ENCODE measurements at regions not wholly inside any gene's neighbourhood (a gene's known extent, or its start where the extent isn't known, plus 50 kb on each side); places are given as distances from the start of the nearest gene placed in this dataset.
A peak's percentile ranks its signal among the peaks of the same experiment; 100 is the strongest.

GRCh38 chr7:23960361-23960760 lies 250.3 kb downstream of the STK31 start:
- TF ChIP-seq CTCF (IDR thresholded peaks at IDR 0.05; ENCODE audit: insufficient read depth, low read depth, low read length, missing control alignments): no peak
- H3K4me3 ChIP-seq (ENCODE audit: low read depth, low read length): no peak overlapping the region
- DNase-seq (ENCODE audit: low read depth): no peak

GRCh38 chr7:23963461-23964165 lies 253.6 kb downstream of the STK31 start:
- no peak overlapping the region for H3K4me3 ChIP-seq (ENCODE audit: low read depth, low read length)
- no peak for DNase-seq (ENCODE audit: low read depth)
- TF ChIP-seq CTCF (IDR thresholded peaks at IDR 0.05; ENCODE audit: insufficient read depth, low read depth, low read length, missing control alignments): no peak

- TF ChIP-seq CTCF (IDR thresholded peaks at IDR 0.05; ENCODE audit: insufficient read depth, low read depth, low read length, missing control alignments): no peak
- no peak overlapping the region for H3K4me3 ChIP-seq (ENCODE audit: low read depth, low read length)
- DNase-seq (ENCODE audit: low read depth): no peak
These were observed 254.7 kb downstream of the STK31 start for GRCh38 chr7:23964715-23965114.

- no peak for TF ChIP-seq CTCF (IDR thresholded peaks at IDR 0.05; ENCODE audit: insufficient read depth, low read depth, low read length, missing control alignments)
- no peak for DNase-seq (ENCODE audit: low read depth)
- no peak overlapping the region for H3K4me3 ChIP-seq (ENCODE audit: low read depth, low read length)
These were observed 255.3 kb downstream of the STK31 start for GRCh38 chr7:23965296-23965695.

GRCh38 chr7:23966941-23967340 lies 256.9 kb downstream of the STK31 start:
- TF ChIP-seq CTCF (IDR thresholded peaks at IDR 0.05; ENCODE audit: insufficient read depth, low read depth, low read length, missing control alignments): no peak
- DNase-seq (ENCODE audit: low read depth): no peak
- H3K4me3 ChIP-seq (ENCODE audit: low read depth, low read length): no peak overlapping the region

- no peak for TF ChIP-seq CTCF (IDR thresholded peaks at IDR 0.05; ENCODE audit: insufficient read depth, low read depth, low read length, missing control alignments)
- DNase-seq (ENCODE audit: low read depth): peak; percentile 72
- no peak overlapping the region for H3K4me3 ChIP-seq (ENCODE audit: low read depth, low read length)
These were observed 258.1 kb downstream of the STK31 start for GRCh38 chr7:23967949-23968599.

All from GM12865 (cell line).